SK-N-MC (cell line): ENCODE measurements at regions not wholly inside any gene's neighbourhood (a gene's known extent, or its start where the extent isn't known, plus 50 kb on each side); places are given as distances from the start of the nearest gene placed in this dataset.

Experiments
- EZH2 ChIP-seq: fragments of 200-600 bp; sonication (generic); IDR thresholded peaks from one replicate; pipeline ENCODE4 v1.6.1; 2017; ENCODE audit warnings: antibody characterized with exemption
- POLR2AphosphoS5 ChIP-seq: IDR thresholded peaks from 2 replicates; pipeline ENCODE4 v1.6.1; 2012; ENCODE audit warnings: mild to moderate bottlenecking, low read depth, low read length, borderline replicate concordance

GRCh38 chr5:93794954-93795353 lies 53.6 kb upstream of the POU5F2 start:
- no peak for TF ChIP-seq POLR2AphosphoS5
- no peak for TF ChIP-seq EZH2
